WTC11 (cell line): ENCODE measurements at regions not wholly inside any gene's neighbourhood (a gene's known extent, or its start where the extent isn't known, plus 50 kb on each side); places are given as distances from the start of the nearest gene placed in this dataset.

Experiments
- ATAC-seq: fragments of 200-7000 bp; cut with Tn5 transposase; 2 replicates; pipeline ENCODE4 v1.10.0; 2021; ENCODE audit warnings: mild to moderate bottlenecking, moderate library complexity
- CTCF ChIA-PET: fragments of 300-600 bp; sonication (Branson Sonifier 250); formaldehyde crosslinking; loops from one replicate; lab custom pipeline; 2021; ENCODE audit warnings: antibody characterized with exemption; lab: Charles Lee
- POLR2A ChIA-PET: fragments of 350-600 bp; sonication (Branson Sonifier 250); formaldehyde crosslinking; loops from one replicate; lab custom pipeline; 2021; ENCODE audit warnings: antibody characterized with exemption; lab: Charles Lee
- DNase-seq: peaks from one replicate; pipeline ENCODE4 v3.0.0; 2021; ENCODE audit warnings: low spot score
- H3K27ac Mint-ChIP-seq: 2 replicates; pipeline ENCODE4 v1.8.0; 2021; ENCODE audit warnings: mixed read lengths
- H3K27me3 Mint-ChIP-seq: 2 replicates; pipeline ENCODE4 v1.8.0; 2021; ENCODE audit warnings: low read depth, mild to moderate bottlenecking, moderate library complexity, mixed read lengths
- H3K36me3 Mint-ChIP-seq: 2 replicates; pipeline ENCODE4 v1.8.0; 2021; ENCODE audit warnings: mixed read lengths
- H3K4me1 Mint-ChIP-seq: 2 replicates; pipeline ENCODE4 v1.8.0; 2022; ENCODE audit warnings: mixed read lengths
- H3K4me3 Mint-ChIP-seq: 2 replicates; pipeline ENCODE4 v1.8.0; 2021; ENCODE audit warnings: mild to moderate bottlenecking, moderate library complexity, mixed read lengths
- H3K9me3 Mint-ChIP-seq: 2 replicates; pipeline ENCODE4 v1.8.0; 2021; ENCODE audit warnings: mixed read lengths
- ELF4 ChIP-seq: sonication (generic); formaldehyde crosslinking; IDR thresholded peaks from 2 replicates; pipeline ENCODE4 v1.8.1; 2022; ENCODE audit warnings: low read depth, mild to moderate bottlenecking, moderate library complexity, missing genetic modification reagents
- FOXP4 ChIP-seq: sonication (generic); formaldehyde crosslinking; IDR thresholded peaks from 2 replicates; pipeline ENCODE4 v1.8.0; 2022; ENCODE audit warnings: mild to moderate bottlenecking, missing genetic modification reagents
- GABPB1 ChIP-seq: sonication (generic); formaldehyde crosslinking; IDR thresholded peaks from 2 replicates; pipeline ENCODE4 v1.8.1; 2023; ENCODE audit warnings: mild to moderate bottlenecking, missing genetic modification reagents
- HMGXB4 ChIP-seq: sonication (generic); formaldehyde crosslinking; IDR thresholded peaks from 2 replicates; pipeline ENCODE4 v1.8.1; 2023; ENCODE audit warnings: mild to moderate bottlenecking, moderate library complexity, missing genetic modification reagents
- JAZF1 ChIP-seq: fragments of 250-450 bp; sonication (Bioruptor Pico); IDR thresholded peaks from 2 replicates; pipeline ENCODE4 v1.9.0; 2021; ENCODE audit warnings: moderate library complexity, mild to moderate bottlenecking, inconsistent platforms
- KAT7 ChIP-seq: sonication (generic); formaldehyde crosslinking; IDR thresholded peaks from 2 replicates; pipeline ENCODE4 v1.8.1; 2023; ENCODE audit warnings: missing genetic modification reagents, mild to moderate bottlenecking, borderline replicate concordance
- PREB ChIP-seq: sonication (generic); formaldehyde crosslinking; IDR thresholded peaks from 2 replicates; pipeline ENCODE4 v1.8.1; 2022; ENCODE audit warnings: mild to moderate bottlenecking, missing genetic modification reagents, moderate library complexity, borderline replicate concordance
- SMAD3 ChIP-seq: sonication (generic); formaldehyde crosslinking; IDR thresholded peaks from 2 replicates; pipeline ENCODE4 v1.8.0; 2022; ENCODE audit warnings: missing genetic modification reagents, mild to moderate bottlenecking, borderline replicate concordance
- USF1 ChIP-seq: sonication (generic); formaldehyde crosslinking; IDR thresholded peaks from 2 replicates; pipeline ENCODE4 v1.8.0; 2022; ENCODE audit warnings: mild to moderate bottlenecking, missing genetic modification reagents
- USF2 ChIP-seq: sonication (generic); formaldehyde crosslinking; IDR thresholded peaks from 2 replicates; pipeline ENCODE4 v1.8.1; 2023; ENCODE audit warnings: mild to moderate bottlenecking, missing genetic modification reagents, moderate library complexity
- ZMAT4 ChIP-seq: fragments of 250-450 bp; sonication (Bioruptor Pico); IDR thresholded peaks from 2 replicates; pipeline ENCODE4 v1.9.0; 2021; ENCODE audit warnings: mild to moderate bottlenecking
- ZNF121 ChIP-seq: sonication (generic); formaldehyde crosslinking; IDR thresholded peaks from 2 replicates; pipeline ENCODE4 v1.8.0; 2023; ENCODE audit warnings: missing genetic modification reagents
- ZNF263 ChIP-seq: sonication (generic); formaldehyde crosslinking; IDR thresholded peaks from 2 replicates; pipeline ENCODE4 v1.8.1; 2022; ENCODE audit warnings: low read depth, mild to moderate bottlenecking, moderate library complexity, missing genetic modification reagents
- ZNF281 ChIP-seq: sonication (generic); formaldehyde crosslinking; IDR thresholded peaks from 2 replicates; pipeline ENCODE4 v1.8.0; 2023; ENCODE audit warnings: mild to moderate bottlenecking, missing genetic modification reagents
- ZNF317 ChIP-seq: sonication (generic); formaldehyde crosslinking; IDR thresholded peaks from 2 replicates; pipeline ENCODE4 v1.8.1; 2023; ENCODE audit warnings: low read depth, mild to moderate bottlenecking, moderate library complexity, missing genetic modification reagents, borderline replicate concordance
- ZNF396 ChIP-seq: fragments of 250-450 bp; sonication (Bioruptor Pico); IDR thresholded peaks from 2 replicates; pipeline ENCODE4 v1.8.0; 2021; ENCODE audit warnings: mild to moderate bottlenecking, moderate library complexity, borderline replicate concordance
- ZNF423 ChIP-seq: fragments of 250-450 bp; sonication (Bioruptor Pico); IDR thresholded peaks from 2 replicates; pipeline ENCODE4 v2.1.2; 2022; ENCODE audit warnings: mild to moderate bottlenecking, moderate library complexity
- ZNF532 ChIP-seq: fragments of 250-450 bp; sonication (Bioruptor Pico); IDR thresholded peaks from 2 replicates; pipeline ENCODE4 v1.9.0; 2021; ENCODE audit warnings: mild to moderate bottlenecking, borderline replicate concordance

- CTCF ChIA-PET: interaction anchor here (0.6 to 1.9 kb wide), 6 partner anchors 29 to 431 kb away, joined by 3 to 9 read pairs (median 4); no protein-coding TSS in a partner anchor
- peak; percentile 5; the same call in 1 of the 2 replicates for ATAC-seq
- Mint-ChIP-seq H3K27me3 (no peaks in the 10 kb centered on the region), H3K27ac (peak overlapping the region; percentile 48; the same call in 1 of the 2 replicates), H3K36me3 (no peaks in the 10 kb centered on the region), H3K4me3 (no peak overlapping the region), H3K4me1 (peaks cover 56% of the 10 kb centered on the region), H3K9me3 (no peaks in the 10 kb centered on the region)
- no peak for DNase-seq
- POLR2A ChIA-PET: interaction anchor here (0.6 to 1.6 kb wide), 2 partner anchors 14 to 540 kb away, joined by 3 to 5 read pairs; no protein-coding TSS in a partner anchor
- TF ChIP-seq ZNF396: no peak
- peak; percentile 25; the same call in 1 of the 2 replicates for TF ChIP-seq USF2
Measured at GRCh38 chr2:64400733-64401528, 53.0 kb upstream of the LGALSL start.

- H3K9me3 Mint-ChIP-seq: no peaks in the 10 kb centered on the region
- DNase-seq (no peak), ATAC-seq (no peak)
- ChIA-PET CTCF (interaction anchor here (0.6 to 1.9 kb wide), 6 partner anchors 29 to 430 kb away, joined by 3 to 9 read pairs (median 4); no protein-coding TSS in a partner anchor), POLR2A (interaction anchor here (0.6 to 1.6 kb wide), 2 partner anchors 15 to 540 kb away, joined by 3 to 5 read pairs; no protein-coding TSS in a partner anchor)
- H3K27me3 Mint-ChIP-seq: no peaks in the 10 kb centered on the region
- no peak overlapping the region for H3K4me3 Mint-ChIP-seq
- H3K27ac Mint-ChIP-seq: no peak overlapping the region
- no peaks in the 10 kb centered on the region for H3K36me3 Mint-ChIP-seq
- H3K4me1 Mint-ChIP-seq: peaks cover 61% of the 10 kb centered on the region
- TF ChIP-seq ZNF263 (CRISPR knock-in tag): no peak
- no peak for TF ChIP-seq PREB (CRISPR knock-in tag)
- no peak for TF ChIP-seq ZNF281 (CRISPR knock-in tag)
- no peak for TF ChIP-seq FOXP4 (CRISPR knock-in tag)
- no peak for TF ChIP-seq ZNF532 (CRISPR knock-in tag)
- TF ChIP-seq GABPB1 (CRISPR knock-in tag): no peak
- no peak for TF ChIP-seq USF1 (CRISPR knock-in tag)
- no peak for TF ChIP-seq KAT7 (CRISPR knock-in tag)
- no peak for TF ChIP-seq ZNF317 (CRISPR knock-in tag)
- no peak for TF ChIP-seq ZMAT4
- no peak for TF ChIP-seq ZNF121 (CRISPR knock-in tag)
- TF ChIP-seq ZNF423 (CRISPR knock-in tag): no peak
- TF ChIP-seq SMAD3 (CRISPR knock-in tag): no peak
- no peak for TF ChIP-seq HMGXB4
- no peak for TF ChIP-seq JAZF1
- no peak for TF ChIP-seq ELF4 (CRISPR knock-in tag)
Measured at GRCh38 chr2:64401529-64401880, 52.5 kb upstream of the LGALSL start.
